Activated B cell treated with CpG ODN at 0.5 μM for 24 hours (primary cell): ENCODE measurements at regions not wholly inside any gene's neighbourhood (a gene's known extent, or its start where the extent isn't known, plus 50 kb on each side); places are given as distances from the start of the nearest gene placed in this dataset.

Experiments
- ATAC-seq: fragments of 200-7000 bp; cut with Tn5 transposase; one replicate; pipeline ENCODE4 v1.10.0; 2021; ENCODE audit warnings: low read depth, mild to moderate bottlenecking, moderate library complexity
- CTCF ChIA-PET: fragments of 350-600 bp; sonication (Branson Sonifier 250); formaldehyde crosslinking; loops from one replicate; lab custom pipeline; 2021; ENCODE audit warnings: antibody characterized with exemption; lab: Charles Lee
- POLR2A ChIA-PET: fragments of 350-600 bp; sonication (Branson Sonifier 250); formaldehyde crosslinking; loops from one replicate; lab custom pipeline; 2021; ENCODE audit warnings: antibody characterized with exemption; lab: Charles Lee
- DNase-seq: peaks from one replicate; pipeline ENCODE4 v3.0.0; 2022
- H3K27ac Mint-ChIP-seq: one replicate; pipeline ENCODE4 v1.8.0; 2020; ENCODE audit warnings: mixed read lengths
- H3K27me3 Mint-ChIP-seq: one replicate; pipeline ENCODE4 v1.8.0; 2021; ENCODE audit warnings: mixed read lengths
- H3K36me3 Mint-ChIP-seq: one replicate; pipeline ENCODE4 v1.8.0; 2021; ENCODE audit warnings: low read depth, mixed read lengths
- H3K4me1 Mint-ChIP-seq: one replicate; pipeline ENCODE4 v1.8.0; 2021; ENCODE audit warnings: mixed read lengths
- H3K4me3 Mint-ChIP-seq: one replicate; pipeline ENCODE4 v1.8.0; 2020; ENCODE audit warnings: mild to moderate bottlenecking, mixed read lengths
- H3K9me3 Mint-ChIP-seq: one replicate; pipeline ENCODE4 v1.8.0; 2020; ENCODE audit warnings: mixed read lengths
- intact Hi-C: fragments of 100-400 bp; cut with micrococcal nuclease; formaldehyde crosslinking; loops from one replicate; pipeline ENCODE4 v1.15.1; 2024
- TF ChIP-seq, protein P1 (sequence below): fragments of 200-600 bp; IDR thresholded peaks from one replicate; pipeline ENCODE4 v1.8.0; 2022; ENCODE audit warnings: antibody characterized with exemption, mild to moderate bottlenecking

DNA sequence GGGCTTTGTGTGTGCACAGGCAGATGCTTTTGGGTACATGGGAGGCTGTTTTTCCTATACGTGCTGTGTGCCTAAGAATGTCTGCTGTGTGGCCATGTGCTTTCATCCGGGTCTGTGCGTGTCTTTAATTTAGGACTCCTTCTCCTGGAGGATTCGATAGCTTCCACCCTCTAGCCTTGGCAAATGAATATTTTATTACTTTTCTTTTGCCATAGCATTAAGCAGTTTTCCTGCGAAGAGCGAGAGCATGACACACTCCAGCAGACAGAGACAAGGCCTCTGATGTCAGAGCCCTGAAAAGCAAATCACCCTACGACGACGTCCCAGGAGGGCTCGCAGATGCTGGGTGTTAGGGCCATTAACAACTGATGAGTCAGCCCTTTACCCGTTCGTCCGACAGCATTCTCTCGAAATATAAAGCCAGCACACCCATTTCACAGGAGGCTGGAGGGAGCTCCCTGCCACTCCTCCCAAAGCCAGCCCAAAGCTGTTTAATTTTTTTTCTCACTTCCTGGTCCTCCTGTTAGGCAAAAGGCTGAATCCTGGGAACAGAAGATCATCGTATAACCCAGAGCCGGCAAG is 311.3 kb upstream of the ZMIZ1 start:
- no peak overlapping the region for H3K4me3 Mint-ChIP-seq
- POLR2A ChIA-PET, result no interaction called here
- TF ChIP-seq, protein P1, sequence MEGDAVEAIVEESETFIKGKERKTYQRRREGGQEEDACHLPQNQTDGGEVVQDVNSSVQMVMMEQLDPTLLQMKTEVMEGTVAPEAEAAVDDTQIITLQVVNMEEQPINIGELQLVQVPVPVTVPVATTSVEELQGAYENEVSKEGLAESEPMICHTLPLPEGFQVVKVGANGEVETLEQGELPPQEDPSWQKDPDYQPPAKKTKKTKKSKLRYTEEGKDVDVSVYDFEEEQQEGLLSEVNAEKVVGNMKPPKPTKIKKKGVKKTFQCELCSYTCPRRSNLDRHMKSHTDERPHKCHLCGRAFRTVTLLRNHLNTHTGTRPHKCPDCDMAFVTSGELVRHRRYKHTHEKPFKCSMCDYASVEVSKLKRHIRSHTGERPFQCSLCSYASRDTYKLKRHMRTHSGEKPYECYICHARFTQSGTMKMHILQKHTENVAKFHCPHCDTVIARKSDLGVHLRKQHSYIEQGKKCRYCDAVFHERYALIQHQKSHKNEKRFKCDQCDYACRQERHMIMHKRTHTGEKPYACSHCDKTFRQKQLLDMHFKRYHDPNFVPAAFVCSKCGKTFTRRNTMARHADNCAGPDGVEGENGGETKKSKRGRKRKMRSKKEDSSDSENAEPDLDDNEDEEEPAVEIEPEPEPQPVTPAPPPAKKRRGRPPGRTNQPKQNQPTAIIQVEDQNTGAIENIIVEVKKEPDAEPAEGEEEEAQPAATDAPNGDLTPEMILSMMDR, result no peak
- no peaks in the 10 kb centered on the region for H3K4me1 Mint-ChIP-seq
- intact Hi-C loops, result no loop called here
- CTCF ChIA-PET, result no interaction called here
- H3K36me3 Mint-ChIP-seq, result no peaks in the 10 kb centered on the region
- peaks cover 17% of the 10 kb centered on the region for H3K27me3 Mint-ChIP-seq
- H3K9me3 Mint-ChIP-seq, result no peaks in the 10 kb centered on the region
- ATAC-seq, result no peak
- no peak for DNase-seq
- no peak overlapping the region for H3K27ac Mint-ChIP-seq

DNA sequence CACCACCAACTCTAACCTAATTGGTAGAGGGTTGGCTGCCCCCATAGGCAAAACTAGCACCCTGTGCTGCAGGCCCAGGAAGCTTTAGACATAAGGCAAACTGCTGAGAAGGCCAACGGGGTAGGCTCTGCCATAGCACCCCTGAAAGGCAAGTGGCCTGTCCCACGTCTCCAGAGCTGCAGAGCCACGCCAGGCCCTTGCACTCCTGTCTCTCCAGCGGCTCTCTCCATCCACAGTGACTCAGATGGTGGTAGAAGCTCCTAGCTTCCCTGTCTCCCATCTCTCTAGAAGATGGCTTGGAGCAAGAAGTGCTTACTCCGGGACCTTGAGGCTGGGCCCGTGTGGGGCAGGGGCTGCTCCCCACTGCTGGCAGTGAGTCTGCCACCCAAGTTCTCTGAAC is 310.6 kb upstream of the ZMIZ1 start:
- H3K4me1 Mint-ChIP-seq, result no peaks in the 10 kb centered on the region
- H3K27me3 Mint-ChIP-seq, result peaks cover 16% of the 10 kb centered on the region
- TF ChIP-seq, protein P1, result no peak
- no peak overlapping the region for H3K27ac Mint-ChIP-seq
- CTCF ChIA-PET, result no interaction called here
- POLR2A ChIA-PET, result no interaction called here
- no peak for ATAC-seq
- H3K9me3 Mint-ChIP-seq, result no peaks in the 10 kb centered on the region
- no peaks in the 10 kb centered on the region for H3K36me3 Mint-ChIP-seq
- intact Hi-C loops, result no loop called here
- no peak for DNase-seq
- H3K4me3 Mint-ChIP-seq, result no peak overlapping the region

DNA sequence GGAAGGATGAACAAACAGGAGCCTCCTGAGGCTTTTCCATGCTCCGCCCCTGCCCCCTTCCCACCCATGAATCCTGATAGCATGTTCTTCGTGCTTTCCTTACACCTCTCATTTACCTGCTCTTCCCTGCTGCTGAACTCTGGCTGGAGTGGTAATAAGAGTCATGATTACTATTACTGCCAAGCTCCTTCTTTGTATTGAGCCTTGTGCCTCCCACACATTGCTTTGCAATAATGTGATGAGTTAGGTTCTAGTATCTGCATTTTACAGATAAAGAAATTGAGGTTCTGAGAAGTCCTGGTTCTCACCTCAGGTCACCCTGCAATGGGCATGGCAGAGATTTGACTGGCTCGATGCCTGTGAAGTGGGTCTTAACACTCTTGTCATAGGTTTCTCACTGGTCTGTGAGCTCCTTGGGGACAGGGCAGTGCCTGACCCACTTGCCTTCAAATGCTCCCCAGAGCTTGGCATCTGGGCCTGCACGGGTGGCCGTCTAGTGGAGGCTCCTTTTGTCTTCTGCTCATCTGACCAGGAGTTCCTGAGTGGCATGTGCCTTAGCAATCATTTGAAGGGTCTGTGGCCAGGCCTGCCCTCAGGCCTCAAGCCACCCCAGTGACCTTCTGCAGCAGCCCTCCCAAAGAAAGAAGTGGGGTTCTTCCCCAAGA is 309.2 kb upstream of the ZMIZ1 start:
- POLR2A ChIA-PET, result no interaction called here
- CTCF ChIA-PET, result no interaction called here
- H3K27ac Mint-ChIP-seq, result no peak overlapping the region
- no peak overlapping the region for H3K4me3 Mint-ChIP-seq
- no peaks in the 10 kb centered on the region for H3K9me3 Mint-ChIP-seq
- DNase-seq, result no peak
- intact Hi-C loops, result no loop called here
- no peak for ATAC-seq
- H3K36me3 Mint-ChIP-seq, result no peaks in the 10 kb centered on the region
- H3K4me1 Mint-ChIP-seq, result no peaks in the 10 kb centered on the region
- TF ChIP-seq, protein P1, result no peak
- peaks cover 13% of the 10 kb centered on the region for H3K27me3 Mint-ChIP-seq

DNA sequence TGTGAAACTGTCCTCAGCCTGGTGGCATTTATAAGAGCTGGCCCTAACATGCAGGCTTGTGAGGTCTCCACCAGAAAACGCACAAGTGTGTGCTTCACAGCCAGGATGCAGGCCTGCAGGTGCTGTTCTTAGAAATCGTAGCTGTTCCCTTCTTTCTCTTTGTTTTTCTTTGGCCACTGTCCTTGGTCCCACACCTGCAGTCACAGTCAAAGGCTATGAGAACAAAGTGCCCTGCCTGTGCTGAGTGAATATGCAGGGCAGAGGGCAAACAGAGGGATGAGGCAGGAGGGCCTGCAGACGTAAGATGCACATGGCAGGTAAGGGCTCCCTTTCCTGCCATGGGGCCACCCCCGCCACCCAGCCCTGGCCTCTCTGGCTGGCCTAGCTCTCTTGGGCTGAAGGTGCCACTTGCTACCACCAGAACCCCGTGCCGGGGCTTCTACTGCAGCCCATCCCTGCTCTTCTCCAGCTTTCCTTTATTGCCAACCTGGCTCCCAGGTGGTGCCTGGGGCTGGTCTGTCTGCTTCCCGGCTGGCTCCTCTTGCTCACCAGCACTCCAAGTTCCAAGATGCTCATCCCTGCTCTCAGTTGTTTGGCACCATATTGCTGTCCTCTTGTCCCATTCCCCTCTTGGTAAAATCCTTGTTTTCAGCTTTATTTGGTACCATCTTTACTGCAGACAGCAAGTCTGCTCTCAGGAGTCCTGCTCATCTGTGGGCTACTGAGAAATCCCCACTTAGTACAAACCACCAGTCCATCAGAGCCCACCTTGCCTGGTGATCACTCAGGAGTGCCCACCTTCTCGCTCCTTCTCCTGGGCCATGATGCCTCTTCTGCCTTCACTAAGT is 308.1 kb upstream of the ZMIZ1 start:
- no peaks in the 10 kb centered on the region for H3K9me3 Mint-ChIP-seq
- no peak for DNase-seq
- H3K4me3 Mint-ChIP-seq, result no peak overlapping the region
- no peaks in the 10 kb centered on the region for H3K36me3 Mint-ChIP-seq
- no peaks in the 10 kb centered on the region for H3K4me1 Mint-ChIP-seq
- intact Hi-C loops, result no loop called here
- ChIA-PET POLR2A (no interaction called here), CTCF (no interaction called here)
- peaks cover 10% of the 10 kb centered on the region for H3K27me3 Mint-ChIP-seq
- TF ChIP-seq, protein P1, result no peak
- H3K27ac Mint-ChIP-seq, result no peak overlapping the region
- no peak for ATAC-seq

DNA sequence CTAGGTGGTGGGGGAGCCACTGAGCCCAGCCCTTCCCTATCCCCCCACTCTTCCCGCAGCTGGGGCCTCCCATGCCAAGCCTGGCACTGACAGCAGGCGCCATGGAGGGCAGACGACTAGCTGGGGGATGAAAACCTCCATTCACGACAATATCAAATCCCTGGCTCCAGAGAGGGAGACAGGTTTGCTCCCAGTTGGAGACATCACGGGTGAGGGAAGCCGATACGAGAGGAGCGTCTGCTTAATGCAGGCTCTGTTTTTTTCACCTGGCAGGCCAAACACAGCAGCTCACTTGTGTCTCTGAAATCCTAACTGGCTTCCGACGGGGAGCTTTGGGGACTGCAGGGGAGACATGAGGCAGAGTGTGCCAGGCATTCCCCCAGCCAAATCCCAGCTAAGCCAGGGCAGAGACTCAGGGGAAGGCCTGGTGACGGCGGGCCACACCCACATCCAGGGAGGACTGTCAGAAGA is 307.4 kb upstream of the ZMIZ1 start:
- CTCF ChIA-PET, result no interaction called here

More for the DNA sequence above, 307.4 kb upstream of the ZMIZ1 start:
- TF ChIP-seq, protein P1, result no peak
- H3K36me3 Mint-ChIP-seq, result no peaks in the 10 kb centered on the region
- no peaks in the 10 kb centered on the region for H3K9me3 Mint-ChIP-seq
- intact Hi-C loops, result no loop called here
- DNase-seq (no peak), ATAC-seq (no peak)
- no peaks in the 10 kb centered on the region for H3K4me1 Mint-ChIP-seq
- no peak overlapping the region for H3K27ac Mint-ChIP-seq
- H3K27me3 Mint-ChIP-seq, result peaks cover 7% of the 10 kb centered on the region
- POLR2A ChIA-PET, result no interaction called here
- no peak overlapping the region for H3K4me3 Mint-ChIP-seq
